ENCODE measurements at regions not wholly inside any gene's neighbourhood (a gene's known extent, or its start where the extent isn't known, plus 50 kb on each side); places are given as distances from the start of the nearest gene placed in this dataset.

GRCh38 chr10:3497581-3497980, 287.4 kb downstream of the KLF6 start:
- TF ChIP-seq POLR2AphosphoS5 (IDR thresholded peaks at IDR 0.05; ENCODE audit: low read depth, low read length) (no peak), TAF1 (IDR thresholded peaks at IDR 0.05; ENCODE audit: borderline replicate concordance, insufficient read depth, low read length) (no peak), SIN3A (IDR thresholded peaks at IDR 0.05; ENCODE audit: borderline replicate concordance, insufficient read depth, low read length) (no peak)
